Peyer's patch (tissue), 4 donors: ENCODE measurements at regions not wholly inside any gene's neighbourhood (a gene's known extent, or its start where the extent isn't known, plus 50 kb on each side); places are given as distances from the start of the nearest gene placed in this dataset.

Experiments used
- CTCF ChIP-seq, 6 experiments: fragments of 450-650 bp in 4 of 6; fragments of 200-600 bp in 2 of 6; sonication (generic) in 1 of 6; IDR thresholded peaks; one replicate each; pipeline ENCODE4 v1.5.1; 2017 to 2019; ENCODE audit warnings: antibody characterized with exemption in 6 of 6, mild to moderate bottlenecking in 3 of 6, moderate library complexity in 1 of 6
- POLR2A ChIP-seq, 2 donors: fragments of 450-650 bp; IDR thresholded peaks; one replicate each; pipeline ENCODE4 v1.5.1; 2017; ENCODE audit warnings: antibody characterized with exemption in 2 of 2, mild to moderate bottlenecking in 2 of 2, moderate library complexity in 2 of 2

GRCh38 chr13:99119656-99120055 lies 81.0 kb upstream of the UBAC2 start:
- TF ChIP-seq CTCF (IDR thresholded peaks at IDR 0.05) (no peak), POLR2A (IDR thresholded peaks at IDR 0.05) (no peak)
